HG03575 (cell line): ENCODE measurements at regions not wholly inside any gene's neighbourhood (a gene's known extent, or its start where the extent isn't known, plus 50 kb on each side); places are given as distances from the start of the nearest gene placed in this dataset.
A peak's percentile ranks its signal among the peaks of the same experiment; 100 is the strongest.
"Not testable (repeated sequence)": the region's sequence is repeated elsewhere in the genome, so short reads cannot be mapped to it uniquely, and the experiment has no call there.

Experiments
- ATAC-seq: cut with Tn5 transposase; IDR thresholded peaks from one replicate; pipeline ENCODE4 v1.9.1; 2021; ENCODE audit not compliant: unreplicated experiment, insufficient number of reproducible peaks, low FRiP score; ENCODE audit errors: extremely low read depth

DNA sequence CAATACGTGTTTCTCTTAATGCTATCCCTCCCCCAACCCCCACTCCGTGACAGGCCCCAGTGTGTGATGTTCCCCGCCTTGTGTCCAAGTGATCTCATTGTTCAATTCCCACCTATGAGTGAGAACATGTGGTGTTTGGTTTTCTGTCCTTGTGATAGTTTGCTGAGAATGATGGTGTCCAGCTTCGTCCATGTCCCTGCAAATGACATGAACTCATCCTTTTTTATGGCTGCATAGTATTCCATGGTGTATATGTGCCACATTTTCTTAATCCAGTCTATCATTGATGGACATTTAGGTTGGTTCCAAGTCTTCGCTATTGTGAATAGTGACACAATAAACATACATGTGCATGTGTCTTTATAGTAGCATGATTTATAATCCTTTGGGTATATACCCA, 52.5 kb downstream of the KIAA0408 start:
- not testable (repeated sequence) for ATAC-seq

- ATAC-seq: no peak
Observed at GRCh38 chr6:127406122-127406521, 53.1 kb downstream of the KIAA0408 start.

GRCh38 chr6:127404594-127405178, 54.5 kb downstream of the KIAA0408 start:
- ATAC-seq: no peak

DNA sequence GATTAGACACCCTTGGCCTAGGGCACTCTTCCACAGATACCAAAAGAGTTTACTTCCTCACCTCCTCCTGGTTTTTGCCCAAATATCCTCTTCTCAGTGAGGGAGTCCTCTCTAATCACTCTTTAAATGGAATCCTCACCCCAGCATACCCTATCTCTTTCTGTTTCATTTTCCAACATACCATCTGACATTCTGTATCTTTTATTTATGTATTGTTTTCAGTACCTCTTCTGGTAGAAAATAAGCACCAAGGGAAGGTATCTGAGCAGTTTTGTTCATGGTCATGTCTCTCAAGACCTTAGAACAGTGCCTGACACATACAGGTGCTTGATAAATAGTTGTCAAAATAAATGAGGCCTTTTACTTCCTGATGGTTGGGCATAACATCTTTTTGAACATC, 55.1 kb downstream of the KIAA0408 start:
- peak; percentile 84 for ATAC-seq

DNA sequence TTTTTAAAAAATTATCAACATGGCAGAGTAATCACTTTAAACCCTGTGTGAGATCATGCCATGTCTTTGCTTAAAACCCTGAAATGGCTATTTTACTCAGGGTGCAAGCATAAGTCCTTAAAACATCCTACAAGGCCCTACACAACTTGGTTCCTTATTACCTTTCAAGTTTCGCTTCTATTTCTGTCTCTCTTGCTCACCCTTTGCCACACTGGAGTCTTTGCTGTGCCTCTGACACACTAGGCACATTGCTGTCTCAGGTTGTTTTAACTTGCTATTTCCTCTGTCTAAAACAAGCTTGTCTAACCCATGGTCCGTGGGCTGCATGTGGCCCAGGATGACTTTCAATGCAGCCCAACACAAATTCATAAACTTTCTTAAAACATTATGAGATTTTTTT, 55.6 kb downstream of the KIAA0408 start:
- peak; percentile 67 for ATAC-seq

DNA sequence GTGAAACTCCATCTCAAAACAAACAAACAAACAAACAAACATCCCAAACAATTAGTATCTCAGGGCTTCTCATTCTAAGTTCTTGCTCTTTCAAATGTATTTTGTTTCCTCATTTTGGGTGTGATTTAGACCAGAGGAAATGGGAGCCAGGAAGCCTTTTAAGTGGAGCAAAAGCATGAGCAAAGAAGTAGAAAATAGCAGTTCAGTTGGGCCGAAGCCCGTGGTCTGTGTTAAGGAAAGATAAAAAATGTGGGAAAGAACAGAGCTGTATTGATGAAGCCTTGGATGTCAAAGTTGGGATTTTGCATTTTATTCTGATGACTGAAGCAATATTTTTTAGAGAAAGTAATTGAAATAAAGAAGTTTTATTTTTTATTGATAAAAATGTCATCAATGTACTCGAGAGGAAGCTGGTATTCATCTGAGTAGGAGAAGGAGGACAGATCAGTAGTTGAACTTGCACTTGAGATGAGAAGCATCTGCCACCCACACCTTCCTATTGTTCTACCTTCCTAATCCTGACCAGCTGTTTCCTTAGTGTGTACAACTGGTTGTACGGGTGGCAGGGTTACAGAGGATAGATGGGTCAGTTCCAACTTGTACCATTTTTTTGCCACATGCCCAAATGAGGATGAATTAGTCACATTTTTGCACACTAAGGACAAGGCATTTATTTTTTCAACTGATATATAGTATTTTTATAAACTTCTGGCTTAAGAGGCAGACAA, 56.1 kb downstream of the KIAA0408 start:
- ATAC-seq: no peak

DNA sequence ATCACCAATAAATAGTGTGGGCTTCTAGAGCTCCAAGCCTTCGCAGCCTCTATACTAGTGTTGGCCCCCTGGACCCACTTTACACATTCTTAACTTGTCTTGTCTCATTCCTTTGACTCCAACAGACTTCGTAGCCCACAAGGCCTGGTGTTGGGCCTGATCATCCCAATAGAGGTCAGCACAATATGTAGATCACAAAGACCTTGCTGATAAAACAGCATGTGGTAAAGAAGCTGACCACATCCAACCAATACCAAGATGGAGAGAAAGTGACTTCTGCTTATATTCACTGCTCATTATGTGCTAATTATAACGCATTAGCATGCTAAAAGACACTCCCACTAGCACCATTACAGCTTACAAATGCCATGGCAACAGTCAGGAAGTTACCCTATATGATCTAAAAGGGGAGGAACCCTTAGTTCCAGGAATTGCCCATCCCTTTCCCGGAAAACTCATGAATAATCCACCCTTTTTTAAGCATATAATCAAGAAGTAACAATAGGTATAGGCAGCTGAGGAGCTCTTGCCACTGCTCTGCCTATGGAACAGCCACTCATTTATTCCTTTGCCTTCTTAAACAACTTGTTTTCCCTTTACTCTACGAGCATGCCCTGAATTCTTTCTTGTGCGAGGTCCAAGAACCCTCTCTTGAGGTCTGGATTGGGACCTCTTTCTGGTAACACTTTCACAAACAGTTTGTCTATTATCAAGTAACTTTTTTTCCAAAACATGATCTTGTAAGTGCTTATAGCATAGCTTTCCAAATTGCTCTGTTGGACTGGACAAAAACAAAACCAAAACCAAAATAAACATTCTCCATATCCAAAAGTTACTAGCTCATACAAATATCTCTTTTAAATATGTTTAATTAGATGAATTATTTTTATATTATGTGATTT, 54.6 kb upstream of the ECHDC1 start:
- no peak for ATAC-seq

GRCh38 chr6:127397171-127397597, 53.8 kb upstream of the ECHDC1 start:
- ATAC-seq: not testable (repeated sequence)
